Esophagus squamous epithelium (tissue), 5 donors: ENCODE measurements at regions not wholly inside any gene's neighbourhood (a gene's known extent, or its start where the extent isn't known, plus 50 kb on each side); places are given as distances from the start of the nearest gene placed in this dataset.

ENCODE experiments used
- DNase-seq: peaks from one replicate; lab custom pipeline; 2025; lab: John Stamatoyannopoulos, UW
- H3K27ac ChIP-seq, 4 donors: fragments of 200-600 bp; sonication (generic); one replicate each; pipeline ENCODE4 v1.5.1; 2016 to 2019; ENCODE audit warnings: mild to moderate bottlenecking in 1 of 4
- H3K27me3 ChIP-seq, 4 donors: fragments of 200-600 bp; sonication (generic); 1 replicate in 3 of 4; 2 replicates in 1 of 4; pipeline versions ENCODE4 v1.5.1 to v1.6.0; 2017 to 2021; ENCODE audit warnings: antibody characterized with exemption in 1 of 4
- H3K36me3 ChIP-seq, 3 donors: fragments of 200-600 bp; sonication (generic); one replicate each; pipeline ENCODE4 v1.5.1; 2016 to 2019
- H3K4me1 ChIP-seq, 3 donors: fragments of 200-600 bp; sonication (generic); one replicate each; pipeline ENCODE4 v1.5.1; 2017 to 2019
- H3K4me3 ChIP-seq, 4 donors: fragments of 200-600 bp; sonication (generic); 1 replicate in 3 of 4; 2 replicates in 1 of 4; pipeline ENCODE4 v1.5.1; 2016 to 2019; ENCODE audit warnings: mild to moderate bottlenecking in 2 of 4, moderate library complexity in 1 of 4
- H3K9me3 ChIP-seq, 3 donors: fragments of 200-600 bp; sonication (generic); one replicate each; pipeline ENCODE4 v1.5.1; 2016 to 2019
- POLR2A ChIP-seq, 4 donors: fragments of 450-650 bp; IDR thresholded peaks; one replicate each; pipeline ENCODE4 v1.6.1; 2017; ENCODE audit warnings: antibody characterized with exemption in 4 of 4, mild to moderate bottlenecking in 4 of 4, moderate library complexity in 3 of 4
- WGBS, 2 donors: methylation state at CpG; one replicate each; pipeline ENCODE4 v1.1.5; 2018; 5-methylcytosine and 5-hydroxymethylcytosine counted together
- intact Hi-C: fragments of 100-400 bp; cut with DNase I; formaldehyde crosslinking; loops from one replicate; pipeline ENCODE4 v1.15.0; 2022
- TF ChIP-seq, protein P1 (sequence below), 6 experiments: fragments of 450-650 bp in 4 of 6; fragments of 200-600 bp in 2 of 6; sonication (generic) in 2 of 6; IDR thresholded peaks; one replicate each; pipeline ENCODE4 v1.5.1; 2016 to 2019; ENCODE audit warnings: antibody characterized with exemption in 6 of 6, mild to moderate bottlenecking in 4 of 6, moderate library complexity in 4 of 6
- donor health status: DM: yes; HTN: yes; CAD: no.

DNA sequence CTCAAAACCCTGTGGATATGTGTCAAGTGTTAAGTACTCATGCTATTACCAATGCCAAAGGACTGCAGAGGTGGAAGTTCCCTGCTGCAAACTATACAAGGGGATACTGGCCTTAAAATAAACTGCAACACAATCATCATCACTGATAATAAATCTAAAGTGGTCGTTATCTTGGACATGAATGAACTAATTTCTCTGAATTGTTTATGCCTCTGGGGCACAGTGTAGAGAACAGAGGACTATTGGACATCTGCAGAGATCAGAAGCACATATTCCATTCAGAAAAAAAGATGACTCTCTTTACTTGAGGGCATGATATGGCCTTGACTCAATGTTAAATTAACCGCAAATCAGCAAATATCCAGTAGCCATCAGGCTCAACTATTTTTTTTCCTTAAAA lies 542.6 kb upstream of the IGFBP7 start:
- no peaks in the 10 kb centered on the region for H3K9me3 ChIP-seq
- H3K4me3 ChIP-seq, result no peak overlapping the region
- TF ChIP-seq POLR2A (IDR thresholded peaks at IDR 0.05), result no peak
- TF ChIP-seq, protein P1, sequence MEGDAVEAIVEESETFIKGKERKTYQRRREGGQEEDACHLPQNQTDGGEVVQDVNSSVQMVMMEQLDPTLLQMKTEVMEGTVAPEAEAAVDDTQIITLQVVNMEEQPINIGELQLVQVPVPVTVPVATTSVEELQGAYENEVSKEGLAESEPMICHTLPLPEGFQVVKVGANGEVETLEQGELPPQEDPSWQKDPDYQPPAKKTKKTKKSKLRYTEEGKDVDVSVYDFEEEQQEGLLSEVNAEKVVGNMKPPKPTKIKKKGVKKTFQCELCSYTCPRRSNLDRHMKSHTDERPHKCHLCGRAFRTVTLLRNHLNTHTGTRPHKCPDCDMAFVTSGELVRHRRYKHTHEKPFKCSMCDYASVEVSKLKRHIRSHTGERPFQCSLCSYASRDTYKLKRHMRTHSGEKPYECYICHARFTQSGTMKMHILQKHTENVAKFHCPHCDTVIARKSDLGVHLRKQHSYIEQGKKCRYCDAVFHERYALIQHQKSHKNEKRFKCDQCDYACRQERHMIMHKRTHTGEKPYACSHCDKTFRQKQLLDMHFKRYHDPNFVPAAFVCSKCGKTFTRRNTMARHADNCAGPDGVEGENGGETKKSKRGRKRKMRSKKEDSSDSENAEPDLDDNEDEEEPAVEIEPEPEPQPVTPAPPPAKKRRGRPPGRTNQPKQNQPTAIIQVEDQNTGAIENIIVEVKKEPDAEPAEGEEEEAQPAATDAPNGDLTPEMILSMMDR (IDR thresholded peaks at IDR 0.05), result no peak
- intact Hi-C loops, result no loop called here
- H3K27ac ChIP-seq, result no peak overlapping the region
- H3K27me3 ChIP-seq, result no peaks in the 10 kb centered on the region
- H3K36me3 ChIP-seq, result no peaks in the 10 kb centered on the region
- 60 to 68% methylated on average over 2 of the region's 2 CpGs for WGBS, 2 donors
- no peaks in the 10 kb centered on the region for H3K4me1 ChIP-seq
- no peak for DNase-seq

DNA sequence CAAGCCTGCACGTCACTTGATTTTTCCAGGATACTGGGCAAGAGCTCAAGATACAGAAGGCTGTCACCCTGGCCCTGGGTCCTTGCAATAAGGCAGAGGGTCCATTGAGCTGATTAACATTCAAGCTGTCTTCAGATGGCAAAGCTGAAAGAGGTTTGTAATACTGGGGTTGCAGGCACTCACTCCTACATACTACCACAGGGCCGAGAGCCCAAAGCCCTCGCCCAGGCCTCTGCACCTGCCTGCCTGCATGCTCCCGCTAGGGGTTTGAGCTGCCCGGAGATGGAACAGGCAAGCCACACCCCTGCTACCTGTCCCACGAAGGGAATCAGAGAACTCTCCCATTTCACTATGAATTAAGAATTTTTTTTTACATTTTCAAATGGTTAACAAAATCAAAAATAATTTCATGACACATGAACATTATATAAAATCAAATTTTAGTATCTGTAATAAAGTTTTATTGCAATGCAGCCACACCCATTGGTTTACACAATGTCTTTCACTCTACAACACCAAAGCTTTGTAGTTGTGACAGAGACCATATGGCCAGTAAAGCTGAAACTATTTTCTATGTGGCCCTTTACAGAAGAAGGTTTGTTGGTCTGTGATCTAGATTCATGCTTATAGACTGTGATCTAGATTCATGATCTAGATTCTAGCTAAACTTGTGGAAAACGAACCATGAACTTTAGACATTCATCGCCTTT lies 530.4 kb upstream of the IGFBP7 start:
- H3K27ac ChIP-seq, result no peak overlapping the region
- no peaks in the 10 kb centered on the region for H3K36me3 ChIP-seq
- intact Hi-C loops, result no loop called here
- no peak for DNase-seq
- 80 to 87% methylated on average over 8 of the region's 8 CpGs for WGBS, 2 donors
- no peak overlapping the region for H3K4me3 ChIP-seq
- TF ChIP-seq, protein P1 (IDR thresholded peaks at IDR 0.05), result no peak
- no peaks in the 10 kb centered on the region for H3K9me3 ChIP-seq
- no peaks in the 10 kb centered on the region for H3K4me1 ChIP-seq
- no peaks in the 10 kb centered on the region for H3K27me3 ChIP-seq

DNA sequence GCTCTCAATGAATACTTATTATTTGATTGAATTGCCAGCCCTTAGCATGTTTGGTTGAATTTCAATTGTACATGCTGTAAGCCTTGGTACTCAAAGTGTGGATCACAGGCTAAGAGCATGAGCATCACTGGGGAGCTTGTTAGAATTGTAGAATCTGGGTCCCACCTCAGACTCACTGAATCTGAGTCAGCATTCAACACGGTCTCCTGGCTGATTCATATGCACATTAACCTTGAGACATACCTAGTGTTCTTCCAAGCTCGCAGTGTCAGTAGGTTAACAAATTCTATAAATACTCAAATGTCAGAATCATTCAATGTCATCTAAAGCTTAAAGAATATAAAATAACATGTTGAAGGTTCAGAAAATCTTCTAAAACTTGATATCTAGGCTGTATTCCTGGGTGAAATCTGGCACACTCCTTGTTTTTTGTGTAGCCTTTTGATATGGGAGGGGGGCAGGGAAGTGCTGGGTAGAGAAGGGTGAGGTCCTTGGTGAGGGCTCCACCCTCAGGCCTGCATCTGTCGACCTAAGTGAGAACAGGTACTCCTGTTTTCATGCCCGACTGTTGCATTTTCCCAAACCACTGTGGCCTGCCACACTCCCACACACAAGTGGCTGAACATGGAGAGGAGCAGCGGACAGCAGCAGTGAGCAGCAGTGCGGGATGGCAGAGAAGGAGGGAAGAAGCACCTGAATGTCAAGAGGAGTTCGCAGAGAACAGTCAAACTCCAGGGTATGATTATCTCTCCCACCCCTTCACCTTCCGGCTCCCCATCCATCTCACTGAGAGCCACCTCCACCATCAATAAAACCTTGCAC lies 529.6 kb upstream of the IGFBP7 start:
- H3K4me3 ChIP-seq, result no peak overlapping the region
- H3K9me3 ChIP-seq, result no peaks in the 10 kb centered on the region
- no peaks in the 10 kb centered on the region for H3K27me3 ChIP-seq
- intact Hi-C loops, result no loop called here
- no peaks in the 10 kb centered on the region for H3K4me1 ChIP-seq
- 73 to 75% methylated on average over 8 of the region's 8 CpGs for WGBS, 2 donors
- H3K36me3 ChIP-seq, result no peaks in the 10 kb centered on the region
- DNase-seq, result no peak
- no peak overlapping the region for H3K27ac ChIP-seq
- TF ChIP-seq, protein P1 (IDR thresholded peaks at IDR 0.05), result no peak
- TF ChIP-seq POLR2A (IDR thresholded peaks at IDR 0.05), result no peak

DNA sequence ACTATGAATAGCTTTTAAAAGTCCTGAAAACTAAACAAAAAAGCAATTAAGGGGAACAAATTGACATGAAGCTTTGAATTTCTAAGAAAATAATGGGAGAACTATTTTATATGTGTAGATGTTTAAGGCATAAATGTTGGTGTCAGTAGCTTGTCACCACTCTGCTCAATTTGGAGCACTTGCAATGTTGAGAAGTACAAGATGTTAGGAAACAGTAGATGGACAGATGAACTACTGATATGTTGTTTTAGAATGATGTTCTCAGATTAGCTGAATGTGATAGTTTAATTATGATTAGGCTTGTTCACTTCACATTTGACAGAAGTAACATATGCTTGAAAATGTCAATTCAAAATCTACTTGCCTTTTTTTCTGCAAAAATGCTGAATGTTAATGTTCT lies 525.7 kb upstream of the IGFBP7 start:
- intact Hi-C loops, result no loop called here
- Histone ChIP-seq H3K36me3 (no peaks in the 10 kb centered on the region), H3K9me3 (no peaks in the 10 kb centered on the region)

More for the DNA sequence above, 525.7 kb upstream of the IGFBP7 start:
- H3K4me3 ChIP-seq, result no peak overlapping the region
- no peak for DNase-seq
- no peaks in the 10 kb centered on the region for H3K4me1 ChIP-seq
- H3K27ac ChIP-seq, result no peak overlapping the region
- H3K27me3 ChIP-seq, result no peaks in the 10 kb centered on the region
- TF ChIP-seq POLR2A (IDR thresholded peaks at IDR 0.05), result no peak
- TF ChIP-seq, protein P1 (IDR thresholded peaks at IDR 0.05), result no peak
